Mucosa of gallbladder (tissue), 1 donor: ENCODE measurements at regions not wholly inside any gene's neighbourhood (a gene's known extent, or its start where the extent isn't known, plus 50 kb on each side); places are given as distances from the start of the nearest gene placed in this dataset.

Experiments used
- DNase-seq: peaks from one replicate; pipeline ENCODE4 v3.0.0-alpha.2; 2020; ENCODE audit warnings: low spot score
- donor health status: DM: no; HTN: no; CAD: no.

GRCh38 chr16:86911437-86911958 is 333.1 kb downstream of the FOXL1 start:
- DNase-seq = no peak

- no peak for DNase-seq
These were observed 335.5 kb downstream of the FOXL1 start for GRCh38 chr16:86913886-86914285.

GRCh38 chr16:86914876-86915717 is 336.7 kb downstream of the FOXL1 start:
- no peak for DNase-seq

GRCh38 chr16:86917471-86918365 is 339.4 kb downstream of the FOXL1 start:
- no peak for DNase-seq

GRCh38 chr16:86918637-86919036 is 340.3 kb downstream of the FOXL1 start:
- DNase-seq = no peak

- no peak for DNase-seq
These were observed 340.7 kb downstream of the FOXL1 start for GRCh38 chr16:86919078-86919477.

- DNase-seq = no peak
These were observed 341.4 kb downstream of the FOXL1 start for GRCh38 chr16:86919578-86920305.

- DNase-seq = no peak
These were observed 342.9 kb downstream of the FOXL1 start for GRCh38 chr16:86921289-86921688.

GRCh38 chr16:86922311-86922710 is 344.0 kb downstream of the FOXL1 start:
- DNase-seq = no peak

- DNase-seq = no peak
These were observed 345.3 kb downstream of the FOXL1 start for GRCh38 chr16:86923656-86924055.

GRCh38 chr16:86924537-86924936 is 346.2 kb downstream of the FOXL1 start:
- no peak for DNase-seq

GRCh38 chr16:86925067-86925791 is 346.9 kb downstream of the FOXL1 start:
- DNase-seq = no peak

GRCh38 chr16:86926181-86927094 is 348.1 kb downstream of the FOXL1 start:
- no peak for DNase-seq

- DNase-seq = no peak
These were observed 349.4 kb downstream of the FOXL1 start for GRCh38 chr16:86927699-86928098.

- DNase-seq = no peak
These were observed 350.2 kb downstream of the FOXL1 start for GRCh38 chr16:86928523-86929011.

GRCh38 chr16:86929057-86929871 is 350.9 kb downstream of the FOXL1 start:
- DNase-seq = peak; percentile 13

- DNase-seq = no peak
These were observed 351.7 kb downstream of the FOXL1 start for GRCh38 chr16:86930001-86930400.

- DNase-seq = no peak
These were observed 352.5 kb downstream of the FOXL1 start for GRCh38 chr16:86930663-86931373.
